Vagina (tissue), 2 donors: ENCODE measurements at regions not wholly inside any gene's neighbourhood (a gene's known extent, or its start where the extent isn't known, plus 50 kb on each side); places are given as distances from the start of the nearest gene placed in this dataset.

Source experiments
- POLR2A ChIP-seq, 2 donors: fragments of 450-650 bp; IDR thresholded peaks; one replicate each; pipeline ENCODE4 v1.6.1; 2017; ENCODE audit warnings: antibody characterized with exemption in 2 of 2, mild to moderate bottlenecking in 2 of 2, moderate library complexity in 2 of 2
- POLR2AphosphoS5 ChIP-seq, 2 donors: sonication (generic); formaldehyde crosslinking; IDR thresholded peaks; one replicate each; pipeline ENCODE4 v1.9.0; 2017; ENCODE audit warnings: antibody characterized with exemption in 2 of 2, mild to moderate bottlenecking in 2 of 2, low read depth in 1 of 2; ENCODE audit not compliant: insufficient read depth in 1 of 2
- TF ChIP-seq, protein P1 (sequence below), 3 experiments: fragments of 450-650 bp in 2 of 3; fragments of 200-600 bp in 1 of 3; sonication (generic) in 1 of 3; IDR thresholded peaks; one replicate each; pipeline ENCODE4 v1.5.1; 2017 to 2019; ENCODE audit warnings: antibody characterized with exemption in 3 of 3, mild to moderate bottlenecking in 2 of 3, moderate library complexity in 2 of 3

DNA sequence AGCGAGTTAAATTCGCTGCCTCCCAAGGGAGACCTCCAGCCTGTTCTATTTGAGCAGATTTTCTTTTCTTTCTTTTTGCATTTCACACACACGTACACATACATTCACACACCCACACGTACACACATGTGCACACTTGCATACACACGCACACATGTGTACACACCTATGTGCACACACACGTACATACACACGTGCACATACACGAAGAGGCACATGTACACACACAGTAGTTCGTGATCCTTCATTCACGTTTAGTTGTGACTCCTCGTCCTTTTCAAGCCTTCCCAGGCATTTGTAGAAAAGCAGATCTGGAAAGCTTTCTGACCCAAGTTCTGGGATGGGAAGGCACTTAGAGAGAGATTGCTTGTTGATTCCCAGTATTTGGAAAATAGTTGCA is 290.8 kb upstream of the COBL start:
- TF ChIP-seq, protein P1, sequence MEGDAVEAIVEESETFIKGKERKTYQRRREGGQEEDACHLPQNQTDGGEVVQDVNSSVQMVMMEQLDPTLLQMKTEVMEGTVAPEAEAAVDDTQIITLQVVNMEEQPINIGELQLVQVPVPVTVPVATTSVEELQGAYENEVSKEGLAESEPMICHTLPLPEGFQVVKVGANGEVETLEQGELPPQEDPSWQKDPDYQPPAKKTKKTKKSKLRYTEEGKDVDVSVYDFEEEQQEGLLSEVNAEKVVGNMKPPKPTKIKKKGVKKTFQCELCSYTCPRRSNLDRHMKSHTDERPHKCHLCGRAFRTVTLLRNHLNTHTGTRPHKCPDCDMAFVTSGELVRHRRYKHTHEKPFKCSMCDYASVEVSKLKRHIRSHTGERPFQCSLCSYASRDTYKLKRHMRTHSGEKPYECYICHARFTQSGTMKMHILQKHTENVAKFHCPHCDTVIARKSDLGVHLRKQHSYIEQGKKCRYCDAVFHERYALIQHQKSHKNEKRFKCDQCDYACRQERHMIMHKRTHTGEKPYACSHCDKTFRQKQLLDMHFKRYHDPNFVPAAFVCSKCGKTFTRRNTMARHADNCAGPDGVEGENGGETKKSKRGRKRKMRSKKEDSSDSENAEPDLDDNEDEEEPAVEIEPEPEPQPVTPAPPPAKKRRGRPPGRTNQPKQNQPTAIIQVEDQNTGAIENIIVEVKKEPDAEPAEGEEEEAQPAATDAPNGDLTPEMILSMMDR (IDR thresholded peaks at IDR 0.05) = no peak
- TF ChIP-seq POLR2A (IDR thresholded peaks at IDR 0.05) = no peak
- TF ChIP-seq POLR2AphosphoS5 (IDR thresholded peaks at IDR 0.05; ENCODE audit: insufficient read depth in 1 of 2, low read depth in 1 of 2) = no peak
